ENCODE measurements at regions not wholly inside any gene's neighbourhood (a gene's known extent, or its start where the extent isn't known, plus 50 kb on each side); places are given as distances from the start of the nearest gene placed in this dataset.
A peak's percentile ranks its signal among the peaks of the same experiment; 100 is the strongest.
"Not testable (repeated sequence)": the region's sequence is repeated elsewhere in the genome, so short reads cannot be mapped to it uniquely, and the experiment has no call there.

GRCh38 chrX:95771198-95771597 lies 913.4 kb upstream of the DIAPH2 start:
- DNase-seq (ENCODE audit: low spot score) = not testable (repeated sequence)

GRCh38 chrX:95791876-95792275 lies 892.8 kb upstream of the DIAPH2 start:
- DNase-seq (ENCODE audit: low spot score) = no peak

- DNase-seq (ENCODE audit: low spot score) = no peak
Observed at GRCh38 chrX:95797344-95797743, 887.3 kb upstream of the DIAPH2 start.

GRCh38 chrX:95823796-95824195 lies 860.8 kb upstream of the DIAPH2 start:
- no peak for DNase-seq (ENCODE audit: low spot score)

- DNase-seq (ENCODE audit: low spot score) = no peak
Observed at GRCh38 chrX:95835223-95835622, 849.4 kb upstream of the DIAPH2 start.

GRCh38 chrX:95836517-95836916 lies 848.1 kb upstream of the DIAPH2 start:
- DNase-seq (ENCODE audit: low spot score) = no peak

GRCh38 chrX:95841863-95842262 lies 842.8 kb upstream of the DIAPH2 start:
- no peak for DNase-seq (ENCODE audit: low spot score)

GRCh38 chrX:95860127-95860526 lies 824.5 kb upstream of the DIAPH2 start:
- DNase-seq (ENCODE audit: low spot score) = no peak

- no peak for DNase-seq (ENCODE audit: low spot score)
Observed at GRCh38 chrX:95875661-95876060, 809.0 kb upstream of the DIAPH2 start.

- no peak for DNase-seq (ENCODE audit: low spot score)
Observed at GRCh38 chrX:95878874-95879273, 805.8 kb upstream of the DIAPH2 start.

GRCh38 chrX:95884186-95884585 lies 800.5 kb upstream of the DIAPH2 start:
- no peak for DNase-seq (ENCODE audit: low spot score)

GRCh38 chrX:95885074-95885473 lies 799.6 kb upstream of the DIAPH2 start:
- peak; percentile 3 for DNase-seq (ENCODE audit: low spot score)

- DNase-seq (ENCODE audit: low spot score) = no peak
Observed at GRCh38 chrX:95889279-95889678, 795.4 kb upstream of the DIAPH2 start.

- DNase-seq (ENCODE audit: low spot score) = no peak
Observed at GRCh38 chrX:95893636-95894035, 791.0 kb upstream of the DIAPH2 start.

- no peak for DNase-seq (ENCODE audit: low spot score)
Observed at GRCh38 chrX:95903490-95903889, 781.2 kb upstream of the DIAPH2 start.

- DNase-seq (ENCODE audit: low spot score) = no peak
Observed at GRCh38 chrX:95903975-95904374, 780.7 kb upstream of the DIAPH2 start.

- no peak for DNase-seq (ENCODE audit: low spot score)
Observed at GRCh38 chrX:95907081-95907480, 777.6 kb upstream of the DIAPH2 start.

- DNase-seq (ENCODE audit: low spot score) = no peak
Observed at GRCh38 chrX:95911062-95911461, 773.6 kb upstream of the DIAPH2 start.

- DNase-seq (ENCODE audit: low spot score) = no peak
Observed at GRCh38 chrX:95919605-95920004, 765.0 kb upstream of the DIAPH2 start.

GRCh38 chrX:95945528-95945927 lies 739.1 kb upstream of the DIAPH2 start:
- DNase-seq (ENCODE audit: low spot score) = no peak

- DNase-seq (ENCODE audit: low spot score) = no peak
Observed at GRCh38 chrX:95949588-95949987, 735.1 kb upstream of the DIAPH2 start.

GRCh38 chrX:95950679-95951078 lies 734.0 kb upstream of the DIAPH2 start:
- no peak for DNase-seq (ENCODE audit: low spot score)

- no peak for DNase-seq (ENCODE audit: low spot score)
Observed at GRCh38 chrX:95953564-95953963, 731.1 kb upstream of the DIAPH2 start.

- DNase-seq (ENCODE audit: low spot score) = no peak
Observed at GRCh38 chrX:95956745-95957144, 727.9 kb upstream of the DIAPH2 start.
